ENCODE measurements at regions not wholly inside any gene's neighbourhood (a gene's known extent, or its start where the extent isn't known, plus 50 kb on each side); places are given as distances from the start of the nearest gene placed in this dataset.
"Not testable (repeated sequence)": the region's sequence is repeated elsewhere in the genome, so short reads cannot be mapped to it uniquely, and the experiment has no call there.

DNA sequence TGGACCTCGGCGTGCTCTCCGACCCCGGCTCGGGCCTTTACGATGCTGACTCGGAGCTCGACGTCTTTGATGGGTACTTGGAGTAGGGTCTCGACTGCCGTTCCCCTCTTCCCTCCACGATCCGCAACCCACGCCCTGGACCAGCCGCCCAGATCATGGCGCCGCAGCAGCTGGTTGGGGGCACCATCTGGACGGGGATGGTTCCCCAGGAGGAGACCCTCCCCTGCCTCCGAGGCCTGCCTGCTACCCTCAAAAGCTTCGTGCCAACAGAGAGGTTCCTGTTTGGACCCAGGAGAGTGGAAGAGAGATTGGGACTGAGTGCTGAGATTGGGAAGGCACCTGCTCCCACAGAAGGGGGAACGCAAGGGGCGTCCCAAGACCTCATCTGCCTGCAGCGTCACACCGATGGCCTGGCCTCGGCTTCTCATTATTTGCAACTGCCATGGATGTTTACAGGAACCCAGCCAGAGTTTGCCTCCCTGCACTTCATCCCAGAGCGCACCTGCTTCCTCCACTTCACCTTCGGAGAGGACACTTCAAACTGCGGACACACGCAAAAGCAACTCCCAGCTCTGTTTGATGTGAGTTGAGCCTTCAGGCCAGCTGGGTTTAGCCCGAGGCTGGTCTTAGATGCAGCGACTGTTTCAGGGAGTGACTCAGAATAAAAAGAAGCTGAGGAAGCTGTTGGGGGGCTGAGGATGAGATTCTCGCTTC is 58.9 kb downstream of the GOLGA6L7 start:
- peak; percentile 60 for DNase-seq

GRCh38 chr15:28788649-28789400 is 59.6 kb downstream of the GOLGA6L7 start:
- DNase-seq = peak; percentile 18

- not testable (repeated sequence) for DNase-seq
Measured at GRCh38 chr15:28788176-28788575, 60.3 kb downstream of the GOLGA6L7 start.

- no peak for DNase-seq
Measured at GRCh38 chr15:28786521-28786920, 61.9 kb downstream of the GOLGA6L7 start.

- not testable (repeated sequence) for DNase-seq
Measured at GRCh38 chr15:28784347-28785163, 63.9 kb downstream of the GOLGA6L7 start.

DNA sequence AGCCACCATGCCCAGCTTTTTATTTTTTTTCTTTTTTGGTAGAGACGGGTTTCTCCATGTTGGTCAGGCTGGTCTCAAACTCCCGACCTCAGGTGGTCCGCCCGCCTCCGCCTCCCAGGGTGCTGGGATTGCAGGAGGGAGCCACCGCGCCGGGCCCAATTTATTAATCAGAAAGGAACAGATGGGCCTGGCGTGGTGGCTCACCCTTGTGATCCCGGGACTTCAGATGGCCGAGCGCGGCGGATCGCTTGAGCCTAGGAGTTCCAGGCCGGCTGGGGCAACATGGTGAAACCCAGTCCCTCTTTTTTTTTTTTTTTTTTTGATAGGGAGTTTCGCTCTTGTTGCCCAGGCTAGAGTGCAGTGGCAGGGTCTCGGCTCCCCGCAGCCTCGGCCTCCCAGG is 64.6 kb downstream of the GOLGA6L7 start:
- no peak for DNase-seq

DNA sequence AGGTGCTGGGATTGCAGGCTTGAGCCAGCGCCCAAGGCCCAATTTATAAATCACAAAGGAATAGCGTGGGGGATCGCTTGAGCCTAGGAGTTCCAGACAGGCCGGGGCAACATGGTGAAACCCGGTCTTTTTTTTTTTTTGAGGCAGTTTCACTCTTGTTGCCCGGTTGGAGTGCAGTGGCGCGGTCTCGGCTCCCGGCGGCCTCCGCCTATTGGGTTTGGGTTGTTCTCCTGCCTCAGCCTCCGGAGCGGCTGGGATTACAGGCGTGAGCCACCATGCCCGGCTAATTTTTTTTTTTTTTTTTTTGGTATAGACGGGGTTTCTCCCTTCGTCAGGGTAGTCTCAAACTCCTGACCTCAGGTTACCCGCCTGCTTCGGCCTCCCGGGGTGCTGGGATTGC is 65.0 kb downstream of the GOLGA6L7 start:
- DNase-seq = no peak

- not testable (repeated sequence) for DNase-seq
Measured at GRCh38 chr15:28778397-28778796, 66.2 kb upstream of the GOLGA8M start.

DNA sequence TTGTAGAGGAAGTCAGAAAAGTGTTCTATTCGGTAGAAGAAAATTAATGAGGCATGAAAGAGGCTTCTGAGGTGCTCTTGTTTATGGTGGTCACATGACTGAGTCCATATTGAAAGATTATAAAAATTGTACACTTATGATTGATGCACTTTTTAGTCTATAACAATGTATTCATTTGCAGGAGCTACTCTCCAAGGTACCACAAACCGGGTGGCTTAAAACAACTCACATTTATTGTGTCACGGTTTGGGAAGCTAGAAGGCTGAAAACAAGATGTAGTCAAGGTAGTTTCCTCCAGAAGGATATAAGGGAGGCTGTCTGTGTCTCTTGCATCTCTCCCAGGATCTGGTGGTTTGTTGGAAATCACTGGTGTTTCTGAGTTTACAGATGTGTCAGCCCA is 60.6 kb upstream of the GOLGA8M start:
- not testable (repeated sequence) for DNase-seq
